Renal cortex interstitium (tissue), 11 donors: ENCODE measurements at regions not wholly inside any gene's neighbourhood (a gene's known extent, or its start where the extent isn't known, plus 50 kb on each side); places are given as distances from the start of the nearest gene placed in this dataset.

ENCODE experiments used
- DNase-seq, 11 donors: peaks; one replicate each; pipeline ENCODE4 v3.0.0-alpha.2; 2013; ENCODE audit warnings: low read depth in 9 of 11, low spot score in 4 of 11; ENCODE audit errors: extremely low read depth in 1 of 11

DNA sequence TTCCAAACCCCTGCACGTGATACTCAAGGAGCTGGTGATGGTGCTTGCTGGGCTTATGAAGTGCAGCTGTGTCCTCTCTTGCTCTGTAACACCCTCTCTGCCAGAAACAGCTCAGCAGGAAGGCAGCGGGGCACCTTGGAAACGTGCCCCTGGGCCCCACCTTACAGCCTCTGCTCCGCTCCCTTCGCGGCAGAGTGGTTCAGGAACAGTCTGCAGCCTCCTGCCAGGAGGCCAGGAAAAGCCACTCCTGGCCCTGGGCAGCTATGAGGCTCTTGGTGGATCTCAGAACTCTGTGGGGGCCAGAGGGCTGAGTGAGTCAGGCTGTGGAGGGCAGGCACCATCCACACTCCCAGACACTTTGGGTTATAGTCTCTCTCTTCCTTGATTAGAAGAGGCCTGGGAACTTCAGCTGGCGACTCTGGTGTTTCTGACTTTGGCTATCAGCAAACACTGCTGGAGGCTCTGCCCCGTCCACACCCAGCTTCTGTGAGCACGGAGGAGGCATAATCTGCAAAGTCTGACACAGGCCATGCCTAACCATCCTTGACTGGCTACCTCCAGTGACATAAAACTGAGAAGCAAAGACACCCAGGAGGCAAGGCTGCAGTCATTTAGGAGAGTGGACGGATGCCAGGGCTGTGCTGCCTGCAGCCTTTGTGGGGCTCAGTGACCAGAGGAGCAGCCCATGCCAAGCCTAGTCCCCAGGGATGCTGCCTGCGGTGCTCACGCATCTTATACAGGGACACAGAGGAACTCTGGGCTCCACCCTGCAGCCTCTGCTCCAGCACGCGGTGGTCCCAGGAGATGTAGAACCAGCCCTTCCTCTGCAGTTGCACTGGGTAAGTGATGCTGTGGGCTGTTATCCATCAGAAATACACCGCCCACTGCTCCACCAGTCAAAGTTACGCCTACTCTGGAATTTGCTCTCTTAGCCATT lies 65.3 kb downstream of the METRNL start:
- DNase-seq, result no peak

DNA sequence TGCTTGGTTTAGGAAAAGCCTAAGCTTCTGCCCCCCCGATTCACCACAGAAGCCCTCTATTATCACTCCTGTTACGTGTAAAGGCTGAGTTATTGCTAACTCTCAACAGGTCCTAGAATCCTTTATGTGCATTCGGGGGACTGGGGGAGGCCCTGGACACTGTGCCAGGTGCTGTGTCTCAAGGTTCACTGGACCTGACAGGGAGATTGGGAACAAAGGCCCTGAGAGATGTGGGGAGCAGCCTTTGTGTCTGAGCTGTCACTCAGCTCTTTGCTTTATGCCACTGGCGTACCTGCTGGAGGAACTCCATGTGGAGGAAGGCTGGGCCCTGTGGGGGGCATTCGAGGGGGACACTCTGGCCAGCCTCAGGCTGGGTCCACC lies 65.9 kb downstream of the METRNL start:
- no peak for DNase-seq

DNA sequence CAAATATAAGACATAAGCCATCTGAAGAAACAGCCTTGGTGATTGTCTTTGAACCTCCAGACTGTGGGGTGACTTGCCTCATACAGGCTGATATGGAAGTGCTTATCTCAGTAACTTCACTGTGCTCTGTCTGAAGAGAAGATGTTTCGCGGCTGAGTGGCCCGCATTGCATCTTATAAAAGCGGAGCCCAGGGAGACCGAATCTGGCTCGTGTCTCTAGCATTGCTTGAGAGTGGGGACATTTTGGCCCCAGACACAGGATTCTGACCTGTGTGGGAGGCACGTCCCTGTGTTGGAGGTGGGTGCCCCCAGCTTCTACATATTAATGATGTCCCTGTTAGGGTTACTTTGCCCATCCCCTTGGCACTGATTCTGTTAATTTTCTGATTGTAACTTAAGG lies 66.4 kb downstream of the METRNL start:
- DNase-seq, result no peak

GRCh38 chr17:83146347-83146746 lies 66.9 kb downstream of the METRNL start:
- DNase-seq, result no peak

DNA sequence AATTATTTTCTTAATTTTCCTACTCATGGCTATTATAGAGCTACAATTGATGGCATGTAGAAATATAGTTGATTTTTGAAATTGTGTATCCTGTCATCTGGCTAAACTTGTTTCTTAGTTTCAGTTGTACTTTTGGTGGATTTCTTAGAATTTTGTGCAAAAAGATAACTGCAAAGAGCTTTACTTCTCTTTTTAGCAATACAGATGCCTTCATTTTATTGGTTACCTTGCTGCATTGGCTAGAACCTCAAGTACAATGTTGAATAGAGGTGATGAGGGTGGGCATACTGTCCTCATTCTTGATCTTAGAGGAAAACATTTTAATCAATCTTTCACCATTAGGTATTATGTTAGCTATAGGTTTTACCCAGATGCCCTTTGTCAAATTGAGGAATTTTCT lies 67.9 kb downstream of the METRNL start:
- DNase-seq, result no peak

- DNase-seq, result no peak
Measured at GRCh38 chr17:83148317-83149028, 69.1 kb downstream of the METRNL start.

GRCh38 chr17:83149029-83149725 lies 69.8 kb downstream of the METRNL start:
- no peak for DNase-seq

DNA sequence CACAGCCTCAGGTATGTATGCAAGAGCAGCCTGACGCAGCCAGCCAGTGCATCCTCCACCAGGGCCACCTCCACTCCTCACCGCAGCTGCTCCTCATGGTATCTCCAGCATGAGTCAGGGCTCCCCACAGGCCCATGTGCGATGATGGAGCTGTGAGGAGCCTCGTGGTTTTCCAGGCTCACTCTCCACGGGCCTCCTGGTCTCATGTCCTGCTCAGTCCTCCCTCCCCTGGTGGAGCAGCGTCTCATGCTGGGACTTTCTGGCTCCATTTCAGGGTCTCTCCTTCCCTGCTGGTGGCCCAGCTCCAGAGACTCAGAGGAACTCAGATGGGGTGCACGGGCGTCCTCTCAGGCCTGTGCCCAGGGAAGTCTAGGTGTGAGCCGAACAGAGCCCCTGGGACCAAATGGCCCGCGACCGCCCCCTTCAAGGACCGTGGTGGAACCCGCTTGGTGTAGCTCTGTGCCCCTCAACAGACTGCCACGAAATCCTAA lies 70.4 kb downstream of the METRNL start:
- no peak for DNase-seq

- no peak for DNase-seq
Measured at GRCh38 chr17:83150369-83151055, 71.1 kb downstream of the METRNL start.

GRCh38 chr17:83151056-83151441 lies 71.6 kb downstream of the METRNL start:
- DNase-seq, result no peak

- peak in 6 of 11 donors; percentile 31 to 55 (median 36) for DNase-seq
Measured at GRCh38 chr17:83151442-83152226, 72.2 kb downstream of the METRNL start.

GRCh38 chr17:83152227-83152744 lies 72.9 kb downstream of the METRNL start:
- DNase-seq, result no peak

GRCh38 chr17:83152745-83153611 lies 73.6 kb downstream of the METRNL start:
- DNase-seq, result no peak

DNA sequence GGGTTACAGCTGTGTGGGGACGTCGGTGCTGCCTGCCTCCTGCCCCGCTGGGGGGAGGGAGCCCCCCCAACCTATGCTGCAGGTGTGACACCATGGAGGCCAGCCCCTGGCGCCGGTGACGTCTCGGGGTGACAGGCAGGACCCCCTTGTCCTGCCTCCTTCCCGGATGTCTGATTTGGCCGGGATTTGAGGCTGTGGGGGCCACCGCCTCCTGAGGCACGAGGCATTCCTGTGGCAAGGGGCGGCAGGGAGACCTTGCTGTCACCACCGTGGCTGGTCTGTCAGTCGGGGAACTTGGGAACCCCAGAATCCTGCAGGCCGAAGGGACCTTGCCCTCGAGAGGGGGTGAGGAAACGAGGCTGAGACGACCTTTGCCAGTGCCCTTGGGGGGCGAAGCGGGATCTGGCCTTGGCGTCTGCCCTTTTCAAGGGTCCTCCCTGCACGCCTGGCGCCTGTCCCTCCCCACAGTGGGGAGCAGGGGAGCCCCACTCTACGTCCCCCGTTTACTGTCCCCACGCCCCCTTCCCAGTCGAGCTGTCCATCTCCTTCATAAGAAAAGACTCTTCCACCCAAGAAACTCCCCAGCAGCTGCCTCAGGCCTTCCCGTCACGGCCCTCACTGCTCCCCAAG lies 74.4 kb downstream of the METRNL start:
- no peak for DNase-seq

GRCh38 chr17:83154311-83155127 lies 75.1 kb downstream of the METRNL start:
- no peak for DNase-seq
